GM10266 (cell line): ENCODE measurements at regions not wholly inside any gene's neighbourhood (a gene's known extent, or its start where the extent isn't known, plus 50 kb on each side); places are given as distances from the start of the nearest gene placed in this dataset.

Experiments
- DNase-seq: peaks from one replicate; pipeline ENCODE4 v3.0.0; 2012; ENCODE audit errors: extremely low spot score
- CTCF ChIP-seq: IDR thresholded peaks from 2 replicates; pipeline ENCODE4 v1.5.1; 2012; ENCODE audit warnings: mild to moderate bottlenecking, low read depth; ENCODE audit not compliant: control insufficient read depth, insufficient read depth; ENCODE audit errors: missing control alignments

GRCh38 chr1:112328600-112328999, 67.4 kb upstream of the CTTNBP2NL start:
- DNase-seq: no peak
- TF ChIP-seq CTCF: no peak

- TF ChIP-seq CTCF: no peak
- no peak for DNase-seq
These were observed 63.6 kb upstream of the CTTNBP2NL start for GRCh38 chr1:112332176-112333150.

GRCh38 chr1:112335351-112335750, 60.7 kb upstream of the CTTNBP2NL start:
- no peak for TF ChIP-seq CTCF
- DNase-seq: no peak

GRCh38 chr1:112337028-112337531, 58.9 kb upstream of the CTTNBP2NL start:
- TF ChIP-seq CTCF: peak; percentile 46
- no peak for DNase-seq

GRCh38 chr1:112341986-112342385, 54.0 kb upstream of the CTTNBP2NL start:
- TF ChIP-seq CTCF: no peak
- DNase-seq: no peak

- TF ChIP-seq CTCF: no peak
- DNase-seq: no peak
These were observed 53.5 kb upstream of the CTTNBP2NL start for GRCh38 chr1:112342558-112342957.

GRCh38 chr1:112344754-112345423, 51.1 kb upstream of the CTTNBP2NL start:
- DNase-seq: no peak
- no peak for TF ChIP-seq CTCF
